ENCODE measurements at regions not wholly inside any gene's neighbourhood (a gene's known extent, or its start where the extent isn't known, plus 50 kb on each side); places are given as distances from the start of the nearest gene placed in this dataset.

- TF ChIP-seq EZH2 (IDR thresholded peaks at IDR 0.05; ENCODE audit: low read depth, unreplicated experiment) (no peak), CTCF (conservative IDR thresholded peaks at IDR 0.05; ENCODE audit: low read depth in 2 of 2) (no peak)
These were observed 59.1 kb upstream of the FRY start for GRCh38 chr13:31972453-31972852.

All from GM23338 (cell line).